GM23248 (cell line): ENCODE measurements at regions not wholly inside any gene's neighbourhood (a gene's known extent, or its start where the extent isn't known, plus 50 kb on each side); places are given as distances from the start of the nearest gene placed in this dataset.

Experiments
- EZH2 ChIP-seq: fragments of 200-600 bp; sonication (generic); IDR thresholded peaks from 2 replicates; pipeline ENCODE4 v1.6.1; 2018; ENCODE audit warnings: antibody characterized with exemption, mild to moderate bottlenecking; ENCODE audit not compliant: insufficient read depth, poor library complexity, severe bottlenecking
- EZH2phosphoT487 ChIP-seq: fragments of 200-600 bp; sonication (generic); IDR thresholded peaks from 2 replicates; pipeline ENCODE4 v1.6.1; 2018; ENCODE audit warnings: antibody characterized with exemption, moderate library complexity, mild to moderate bottlenecking, low read depth; ENCODE audit not compliant: insufficient read depth

DNA sequence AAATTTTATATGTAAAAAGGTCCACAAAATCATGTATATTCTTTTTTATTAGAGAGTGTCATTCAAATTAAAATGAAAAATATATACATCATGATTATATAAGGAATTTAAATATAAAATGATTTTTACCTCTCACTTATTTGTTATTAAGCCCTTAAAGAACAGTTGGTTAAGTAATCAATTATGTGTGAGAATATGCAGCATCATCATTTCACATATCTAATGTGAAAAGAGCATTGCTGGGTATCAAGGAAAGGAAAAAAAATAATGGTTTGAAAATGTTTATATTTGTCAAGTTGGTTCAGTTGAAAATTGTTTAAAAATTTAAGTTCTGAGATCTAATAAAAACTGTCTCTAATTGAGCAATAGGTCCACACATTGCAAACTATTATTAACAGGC, 363.6 kb upstream of the GRM3 start:
- no peak for TF ChIP-seq EZH2
- no peak for TF ChIP-seq EZH2phosphoT487
